Suppressor macrophage treated with lipopolysaccharide for 4 hours (primary cell): ENCODE measurements at regions not wholly inside any gene's neighbourhood (a gene's known extent, or its start where the extent isn't known, plus 50 kb on each side); places are given as distances from the start of the nearest gene placed in this dataset.

ENCODE experiments used
- DNase-seq: peaks from one replicate; pipeline ENCODE4 v3.0.0-alpha.2; 2020

- no peak for DNase-seq
Measured at GRCh38 chr1:184882957-184883815, 91.1 kb downstream of the NIBAN1 start.

GRCh38 chr1:184881941-184882913, 92.1 kb downstream of the NIBAN1 start:
- DNase-seq = peak; percentile 34

- DNase-seq = no peak
Measured at GRCh38 chr1:184879876-184880557, 94.3 kb downstream of the NIBAN1 start.

- DNase-seq = no peak
Measured at GRCh38 chr1:184878602-184879001, 95.7 kb downstream of the NIBAN1 start.

GRCh38 chr1:184878002-184878401, 96.3 kb downstream of the NIBAN1 start:
- no peak for DNase-seq

- DNase-seq = peak; percentile 76
Measured at GRCh38 chr1:184876015-184876414, 98.3 kb downstream of the NIBAN1 start.

- no peak for DNase-seq
Measured at GRCh38 chr1:184875218-184875617, 99.1 kb downstream of the NIBAN1 start.

- no peak for DNase-seq
Measured at GRCh38 chr1:184870319-184870718, 104.0 kb downstream of the NIBAN1 start.

GRCh38 chr1:184867866-184868689, 106.2 kb downstream of the NIBAN1 start:
- DNase-seq = peak; percentile 27

GRCh38 chr1:184866991-184867788, 107.1 kb downstream of the NIBAN1 start:
- peak; percentile 29 for DNase-seq

GRCh38 chr1:184866586-184866985, 107.7 kb downstream of the NIBAN1 start:
- no peak for DNase-seq

- DNase-seq = no peak
Measured at GRCh38 chr1:184865831-184866230, 108.5 kb downstream of the NIBAN1 start.

GRCh38 chr1:184861755-184862336, 107.2 kb upstream of the EDEM3 start:
- no peak for DNase-seq

GRCh38 chr1:184860985-184861754, 106.5 kb upstream of the EDEM3 start:
- DNase-seq = no peak

GRCh38 chr1:184860535-184860934, 105.9 kb upstream of the EDEM3 start:
- no peak for DNase-seq

- DNase-seq = no peak
Measured at GRCh38 chr1:184859381-184860105, 104.9 kb upstream of the EDEM3 start.

GRCh38 chr1:184858288-184858687, 103.6 kb upstream of the EDEM3 start:
- no peak for DNase-seq

GRCh38 chr1:184854496-184855140, 100.0 kb upstream of the EDEM3 start:
- DNase-seq = peak; percentile 56

GRCh38 chr1:184854036-184854435, 99.4 kb upstream of the EDEM3 start:
- no peak for DNase-seq
